ENCODE measurements at regions not wholly inside any gene's neighbourhood (a gene's known extent, or its start where the extent isn't known, plus 50 kb on each side); places are given as distances from the start of the nearest gene placed in this dataset.

DNA sequence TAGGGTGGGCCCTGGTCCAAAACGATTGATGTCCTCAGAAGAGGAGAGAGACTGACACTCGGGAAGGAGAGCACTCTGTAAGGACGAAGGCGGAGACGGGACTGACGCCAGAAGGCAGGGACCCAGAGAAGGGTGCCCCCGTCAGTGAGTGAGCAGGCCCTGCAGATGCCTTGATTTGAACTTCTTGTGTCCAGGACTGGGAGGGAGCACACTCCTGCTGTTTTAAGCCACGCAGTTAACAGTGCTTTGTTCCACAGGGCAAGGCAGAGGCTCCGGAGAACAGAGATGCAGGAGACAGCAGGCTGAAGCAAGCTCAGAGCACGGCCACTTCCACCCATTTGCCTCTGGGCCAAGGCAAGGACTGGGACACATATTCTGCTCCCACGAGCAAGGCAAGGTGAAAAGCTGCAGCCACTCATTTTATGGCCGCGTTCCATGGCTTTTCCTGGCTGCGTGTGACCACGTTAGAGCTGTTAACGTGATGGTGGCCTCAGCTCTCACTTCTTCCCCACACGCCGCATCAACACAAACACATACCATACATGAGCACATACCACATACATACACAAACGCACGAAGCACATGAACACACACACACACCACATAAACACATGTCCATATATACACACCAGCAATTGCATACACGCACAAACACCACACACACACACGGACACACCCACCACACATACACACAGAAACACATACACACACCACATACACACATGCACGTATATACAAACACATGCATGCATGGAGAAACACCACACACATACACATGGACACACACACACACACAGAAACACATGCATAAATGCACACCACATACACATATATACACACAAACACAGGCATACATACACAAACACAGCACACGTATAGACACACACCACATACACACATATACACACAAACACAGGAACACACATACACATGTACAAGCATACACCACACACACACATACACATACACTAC is 521.0 kb upstream of the MYT1L start:
- TF ChIP-seq MTA2 (IDR thresholded peaks at IDR 0.05; ENCODE audit: low read depth), result no peak
- TF ChIP-seq ZNF184 (CRISPR knock-in tag; IDR thresholded peaks at IDR 0.05), result no peak
- no peak for TF ChIP-seq CTBP1 (IDR thresholded peaks at IDR 0.05; ENCODE audit: borderline replicate concordance)
- TF ChIP-seq L3MBTL2 (IDR thresholded peaks at IDR 0.05), result no peak
- TF ChIP-seq TCF7L2 (IDR thresholded peaks at IDR 0.05; ENCODE audit: low read depth, low read length), result no peak
- TF ChIP-seq, protein P1, sequence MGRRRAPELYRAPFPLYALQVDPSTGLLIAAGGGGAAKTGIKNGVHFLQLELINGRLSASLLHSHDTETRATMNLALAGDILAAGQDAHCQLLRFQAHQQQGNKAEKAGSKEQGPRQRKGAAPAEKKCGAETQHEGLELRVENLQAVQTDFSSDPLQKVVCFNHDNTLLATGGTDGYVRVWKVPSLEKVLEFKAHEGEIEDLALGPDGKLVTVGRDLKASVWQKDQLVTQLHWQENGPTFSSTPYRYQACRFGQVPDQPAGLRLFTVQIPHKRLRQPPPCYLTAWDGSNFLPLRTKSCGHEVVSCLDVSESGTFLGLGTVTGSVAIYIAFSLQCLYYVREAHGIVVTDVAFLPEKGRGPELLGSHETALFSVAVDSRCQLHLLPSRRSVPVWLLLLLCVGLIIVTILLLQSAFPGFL (CRISPR knock-in tag; IDR thresholded peaks at IDR 0.05), result no peak
- TF ChIP-seq, protein P2, sequence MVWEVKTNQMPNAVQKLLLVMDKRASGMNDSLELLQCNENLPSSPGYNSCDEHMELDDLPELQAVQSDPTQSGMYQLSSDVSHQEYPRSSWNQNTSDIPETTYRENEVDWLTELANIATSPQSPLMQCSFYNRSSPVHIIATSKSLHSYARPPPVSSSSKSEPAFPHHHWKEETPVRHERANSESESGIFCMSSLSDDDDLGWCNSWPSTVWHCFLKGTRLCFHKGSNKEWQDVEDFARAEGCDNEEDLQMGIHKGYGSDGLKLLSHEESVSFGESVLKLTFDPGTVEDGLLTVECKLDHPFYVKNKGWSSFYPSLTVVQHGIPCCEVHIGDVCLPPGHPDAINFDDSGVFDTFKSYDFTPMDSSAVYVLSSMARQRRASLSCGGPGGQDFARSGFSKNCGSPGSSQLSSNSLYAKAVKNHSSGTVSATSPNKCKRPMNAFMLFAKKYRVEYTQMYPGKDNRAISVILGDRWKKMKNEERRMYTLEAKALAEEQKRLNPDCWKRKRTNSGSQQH (CRISPR knock-in tag; IDR thresholded peaks at IDR 0.05), result no peak
- no peak for TF ChIP-seq NRF1 (conservative IDR thresholded peaks at IDR 0.05 in 1 of 2, IDR thresholded peaks at IDR 0.05 in 1 of 2)
- no peak for TF ChIP-seq ILF3 (IDR thresholded peaks at IDR 0.05; ENCODE audit: borderline replicate concordance)
- TF ChIP-seq SP1 (CRISPR knock-in tag; IDR thresholded peaks at IDR 0.05), result no peak
- no peak for DNase-seq (ENCODE audit: extremely low read depth in 1 of 4, low spot score in 3 of 4)
- H3K36me3 ChIP-seq (ENCODE audit: control insufficient read depth, insufficient read depth, low read length), result no peaks in the 10 kb centered on the region
- FAIRE-seq, result no peak
- H4K20me1 ChIP-seq (replicated peaks; ENCODE audit: control insufficient read depth, insufficient read depth, low read length), result no peaks in the 10 kb centered on the region
- no peaks in the 10 kb centered on the region for H3K79me2 ChIP-seq (ENCODE audit: control insufficient read depth, insufficient read depth, low read length)
- ChIA-PET POLR2A (interaction anchor here (0.7 kb wide), 1 partner anchor 49 kb away, joined by 3 read pairs; no protein-coding TSS in a partner anchor), CTCF (ENCODE audit: low intra/inter-chr PET ratio) (no interaction called here)
- no TSS peak for BruUV-seq (replicated peaks)
- no peak overlapping the region for H3K9ac ChIP-seq (ENCODE audit: insufficient read depth in 1 of 2, low read depth in 2 of 2, low read length in 2 of 2)
- H2AFZ ChIP-seq (ENCODE audit: low read depth, low read length), result no peak overlapping the region
- intact Hi-C loops (cut with micrococcal nuclease) (no loop called here), in situ Hi-C loops (cut with MboI) (no loop called here)
- no peak overlapping the region for H3K27ac ChIP-seq (ENCODE audit: extremely low read depth, low read depth, low read length)
- no peak overlapping the region for H3K4me2 ChIP-seq (ENCODE audit: insufficient read depth, low read length)
- no peaks in the 10 kb centered on the region for H3K4me1 ChIP-seq (replicated peaks in 1 of 2; ENCODE audit: control insufficient read depth in 2 of 2, insufficient read depth in 2 of 2, low read length in 2 of 2)
- WGBS (ENCODE audit: insufficient coverage, low coverage, missing lambda C conversion rate), result 13% methylated on average over 24 of the region's 24 CpGs
- ATAC-seq, result no peak
- no peak overlapping the region for H3K4me3 ChIP-seq
- peaks cover 0 to 12% of the 10 kb centered on the region in 2 experiments; a peak in 2 of 5 replicates for H3K27me3 ChIP-seq (ENCODE audit: control insufficient read depth in 2 of 2, insufficient read depth in 2 of 2, low read length in 2 of 2)
- no peaks in the 10 kb centered on the region for H3K9me3 ChIP-seq (replicated peaks; ENCODE audit: control insufficient read depth, insufficient read depth, low read depth, low read length)
- H3K9me1 ChIP-seq (ENCODE audit: control insufficient read depth, insufficient read depth, low read length), result no peaks in the 10 kb centered on the region

Data from K562 (cell line).